Gastroesophageal sphincter (tissue), 4 donors: ENCODE measurements at regions not wholly inside any gene's neighbourhood (a gene's known extent, or its start where the extent isn't known, plus 50 kb on each side); places are given as distances from the start of the nearest gene placed in this dataset.

Experiments
- ATAC-seq: fragments of 150-250 bp; one replicate; pipeline ENCODE4 v1.9.1; 2016; ENCODE audit warnings: mild to moderate bottlenecking, moderate library complexity
- H3K27ac ChIP-seq, 4 donors: fragments of 200-600 bp; sonication (generic) in 3 of 4; 1 replicate in 3 of 4; 2 replicates in 1 of 4; pipeline ENCODE4 v1.5.1; 2016 to 2019
- H3K27me3 ChIP-seq: fragments of 200-600 bp; sonication (generic); one replicate; pipeline ENCODE4 v1.5.1; 2019
- H3K36me3 ChIP-seq, 2 donors: fragments of 200-600 bp; sonication (generic); one replicate each; pipeline ENCODE4 v1.5.1; 2019; ENCODE audit warnings: control low read depth in 1 of 2
- H3K4me1 ChIP-seq, 3 donors: fragments of 200-600 bp; sonication (generic); 1 replicate in 2 of 3; 2 replicates in 1 of 3; pipeline ENCODE4 v1.5.1; 2016 to 2019; ENCODE audit warnings: control low read depth in 2 of 3
- H3K4me3 ChIP-seq, 2 donors: fragments of 200-600 bp; sonication (generic); one replicate each; pipeline ENCODE4 v1.5.1; 2019; ENCODE audit warnings: mild to moderate bottlenecking in 1 of 2, moderate library complexity in 1 of 2
- H3K9me3 ChIP-seq, 3 donors: fragments of 200-600 bp; sonication (generic); one replicate each; pipeline ENCODE4 v1.5.1; 2017 to 2019; ENCODE audit warnings: control low read depth in 2 of 3
- EP300 ChIP-seq: sonication (generic); formaldehyde crosslinking; IDR thresholded peaks from one replicate; pipeline ENCODE4 v1.6.1; 2017; ENCODE audit warnings: antibody characterized with exemption, mild to moderate bottlenecking
- POLR2A ChIP-seq, 2 donors: fragments of 450-650 bp; IDR thresholded peaks; one replicate each; pipeline ENCODE4 v1.6.1; 2017; ENCODE audit warnings: antibody characterized with exemption in 2 of 2, mild to moderate bottlenecking in 2 of 2, moderate library complexity in 1 of 2
- POLR2AphosphoS5 ChIP-seq: sonication (generic); formaldehyde crosslinking; IDR thresholded peaks from one replicate; pipeline ENCODE4 v1.6.1; 2017; ENCODE audit warnings: antibody characterized with exemption
- WGBS, 2 donors: methylation state at CpG; one replicate each; pipeline ENCODE4 v1.1.5; 2018; ENCODE audit warnings: low coverage in 1 of 2; 5-methylcytosine and 5-hydroxymethylcytosine counted together
- TF ChIP-seq, protein P1 (sequence below), 4 experiments: fragments of 200-600 bp in 2 of 4; fragments of 450-650 bp in 2 of 4; sonication (generic) in 1 of 4; IDR thresholded peaks; one replicate each; pipeline ENCODE4 v1.5.1; 2017 to 2019; ENCODE audit warnings: antibody characterized with exemption in 4 of 4, mild to moderate bottlenecking in 2 of 4, moderate library complexity in 2 of 4

DNA sequence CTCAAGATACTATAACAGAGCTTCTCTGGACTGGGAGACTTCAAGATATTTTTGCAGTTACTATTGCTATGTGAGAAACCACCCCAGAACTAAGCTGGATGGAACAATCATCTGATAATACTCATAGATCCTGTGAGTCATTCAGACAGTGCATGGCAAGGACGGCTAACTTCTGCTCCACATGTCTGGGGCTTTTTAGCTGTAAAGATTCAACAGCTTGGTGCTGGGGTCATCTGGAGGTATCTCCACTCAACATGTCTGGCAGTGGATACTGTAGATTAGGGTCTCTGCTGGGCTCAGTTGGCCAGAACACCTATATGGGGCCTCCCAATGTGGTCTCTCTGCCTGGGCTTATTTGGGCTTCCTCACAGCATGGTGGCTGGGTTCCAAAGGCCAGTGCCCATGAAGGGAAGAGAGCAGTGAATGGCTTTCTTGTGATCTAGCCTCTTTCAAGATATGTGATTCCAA is 117.3 kb upstream of the SLC7A14 start:
- H3K9me3 ChIP-seq, result no peaks in the 10 kb centered on the region
- no peak for ATAC-seq

GRCh38 chr3:170701696-170702678 is 116.1 kb upstream of the SLC7A14 start:
- no peaks in the 10 kb centered on the region for H3K27me3 ChIP-seq
- no peak overlapping the region for H3K27ac ChIP-seq
- TF ChIP-seq POLR2AphosphoS5 (no peak), EP300 (no peak)
- WGBS, 2 donors, result 78 to 79% methylated on average over 4 of the region's 4 CpGs
- ATAC-seq, result no peak
- H3K36me3 ChIP-seq, result no peaks in the 10 kb centered on the region
- H3K4me3 ChIP-seq, result no peak overlapping the region
- H3K4me1 ChIP-seq, result no peaks in the 10 kb centered on the region
- H3K9me3 ChIP-seq, result no peaks in the 10 kb centered on the region

More for the DNA sequence above, 117.3 kb upstream of the SLC7A14 start:
- Histone ChIP-seq H3K4me1 (no peaks in the 10 kb centered on the region), H3K36me3 (no peaks in the 10 kb centered on the region), H3K27me3 (no peaks in the 10 kb centered on the region), H3K27ac (no peak overlapping the region), H3K4me3 (no peak overlapping the region)
- 40% methylated on average over 1 of the region's 1 CpG; no CpG with 5 or more reads in 1 of the 2 donors for WGBS, 2 donors
- TF ChIP-seq EP300 (no peak), POLR2A (IDR thresholded peaks at IDR 0.05) (no peak), POLR2AphosphoS5 (no peak)
- TF ChIP-seq, protein P1, sequence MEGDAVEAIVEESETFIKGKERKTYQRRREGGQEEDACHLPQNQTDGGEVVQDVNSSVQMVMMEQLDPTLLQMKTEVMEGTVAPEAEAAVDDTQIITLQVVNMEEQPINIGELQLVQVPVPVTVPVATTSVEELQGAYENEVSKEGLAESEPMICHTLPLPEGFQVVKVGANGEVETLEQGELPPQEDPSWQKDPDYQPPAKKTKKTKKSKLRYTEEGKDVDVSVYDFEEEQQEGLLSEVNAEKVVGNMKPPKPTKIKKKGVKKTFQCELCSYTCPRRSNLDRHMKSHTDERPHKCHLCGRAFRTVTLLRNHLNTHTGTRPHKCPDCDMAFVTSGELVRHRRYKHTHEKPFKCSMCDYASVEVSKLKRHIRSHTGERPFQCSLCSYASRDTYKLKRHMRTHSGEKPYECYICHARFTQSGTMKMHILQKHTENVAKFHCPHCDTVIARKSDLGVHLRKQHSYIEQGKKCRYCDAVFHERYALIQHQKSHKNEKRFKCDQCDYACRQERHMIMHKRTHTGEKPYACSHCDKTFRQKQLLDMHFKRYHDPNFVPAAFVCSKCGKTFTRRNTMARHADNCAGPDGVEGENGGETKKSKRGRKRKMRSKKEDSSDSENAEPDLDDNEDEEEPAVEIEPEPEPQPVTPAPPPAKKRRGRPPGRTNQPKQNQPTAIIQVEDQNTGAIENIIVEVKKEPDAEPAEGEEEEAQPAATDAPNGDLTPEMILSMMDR (IDR thresholded peaks at IDR 0.05), result no peak

DNA sequence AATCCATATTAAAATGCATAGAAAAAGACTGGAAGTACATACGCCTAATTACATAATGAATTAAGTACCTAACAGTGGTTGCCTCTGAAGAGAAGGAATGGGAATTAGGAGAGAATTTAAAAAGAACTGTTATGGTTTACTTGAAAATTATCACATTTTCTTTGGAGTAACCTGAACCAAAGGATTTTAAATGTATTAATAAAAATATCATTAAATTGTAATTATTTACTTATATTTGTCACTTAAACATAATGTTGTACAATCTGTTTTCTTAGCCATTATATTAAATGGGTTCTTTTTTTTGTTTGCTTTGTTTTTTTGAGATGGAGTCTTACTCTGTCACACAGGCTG is 114.2 kb upstream of the SLC7A14 start:
- no peak for TF ChIP-seq POLR2AphosphoS5
- TF ChIP-seq EP300, result no peak
- no peak for TF ChIP-seq POLR2A (IDR thresholded peaks at IDR 0.05)
- TF ChIP-seq, protein P1 (IDR thresholded peaks at IDR 0.05), result no peak
- H3K27ac ChIP-seq, result no peak overlapping the region

GRCh38 chr3:170699158-170700053 is 113.5 kb upstream of the SLC7A14 start:
- H3K4me1 ChIP-seq, result no peaks in the 10 kb centered on the region
- H3K36me3 ChIP-seq, result no peaks in the 10 kb centered on the region
- H3K27ac ChIP-seq, result peak overlapping the region in 1 of 4 donors; percentile 23
- WGBS, 2 donors, result 58 to 67% methylated on average over 6 to 8 of the region's 8 CpGs
- H3K9me3 ChIP-seq, result no peaks in the 10 kb centered on the region
- TF ChIP-seq POLR2AphosphoS5, result no peak
- TF ChIP-seq, protein P1 (IDR thresholded peaks at IDR 0.05), result no peak
- no peak for TF ChIP-seq EP300
- no peak for TF ChIP-seq POLR2A (IDR thresholded peaks at IDR 0.05)
- H3K4me3 ChIP-seq, result no peak overlapping the region
- peak; percentile 80 for ATAC-seq
- H3K27me3 ChIP-seq, result no peaks in the 10 kb centered on the region

More for the DNA sequence above, 114.2 kb upstream of the SLC7A14 start:
- Histone ChIP-seq H3K9me3 (no peaks in the 10 kb centered on the region), H3K4me1 (no peaks in the 10 kb centered on the region), H3K36me3 (no peaks in the 10 kb centered on the region), H3K4me3 (no peak overlapping the region), H3K27me3 (no peaks in the 10 kb centered on the region)
- ATAC-seq, result no peak
- WGBS, 2 donors, result 100% methylated on average over 1 of the region's 1 CpG

DNA sequence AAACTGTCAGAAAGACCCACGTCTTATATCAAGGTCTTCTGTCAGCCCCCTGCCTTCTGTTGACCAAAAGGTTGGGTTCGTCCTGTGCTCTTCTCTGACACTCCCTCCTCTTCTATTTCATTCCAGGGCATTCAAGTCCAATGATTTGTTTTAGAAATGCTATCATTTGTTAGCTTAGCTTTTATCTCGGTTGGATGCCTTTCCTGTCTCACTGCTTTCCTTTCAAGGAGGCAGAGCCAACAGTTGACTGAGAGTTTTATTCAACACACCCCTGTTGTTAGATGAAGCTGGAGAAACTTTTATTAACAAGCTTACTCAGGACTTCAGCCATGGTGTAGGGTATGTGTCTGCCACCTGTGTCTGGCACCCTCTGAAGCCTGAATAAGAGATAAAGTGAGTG is 112.0 kb upstream of the SLC7A14 start:
- Histone ChIP-seq H3K27me3 (no peaks in the 10 kb centered on the region), H3K36me3 (no peaks in the 10 kb centered on the region), H3K9me3 (no peaks in the 10 kb centered on the region), H3K4me1 (no peaks in the 10 kb centered on the region), H3K4me3 (no peak overlapping the region), H3K27ac (no peak overlapping the region)
- no peak for ATAC-seq
- WGBS, 2 donors, result 25 to 41% methylated on average over 2 to 3 of the region's 3 CpGs
- TF ChIP-seq EP300, result no peak
